ENCODE measurements at regions not wholly inside any gene's neighbourhood (a gene's known extent, or its start where the extent isn't known, plus 50 kb on each side); places are given as distances from the start of the nearest gene placed in this dataset.

- TF ChIP-seq CTCF (IDR thresholded peaks at IDR 0.05) (no peak), POLR2A (IDR thresholded peaks at IDR 0.05) (no peak), POLR2AphosphoS5 (IDR thresholded peaks at IDR 0.05; ENCODE audit: insufficient read depth in 1 of 2, low read depth in 1 of 2) (no peak)
Observed at GRCh38 chr3:103810167-103810566, 1375.4 kb downstream of the ZPLD1 start.
